Urinary bladder (tissue), 3 donors: ENCODE measurements at regions not wholly inside any gene's neighbourhood (a gene's known extent, or its start where the extent isn't known, plus 50 kb on each side); places are given as distances from the start of the nearest gene placed in this dataset.

ENCODE experiments used
- DNase-seq: peaks from one replicate; pipeline ENCODE4 v3.0.0-alpha.2; 2015; ENCODE audit errors: extremely low spot score
- H3K27ac ChIP-seq: one replicate; pipeline ENCODE4 v1.5.1; 2013; ENCODE audit warnings: low read depth, mild to moderate bottlenecking, moderate library complexity
- H3K36me3 ChIP-seq: one replicate; pipeline ENCODE4 v1.6.1; 2013; ENCODE audit warnings: mild to moderate bottlenecking, moderate library complexity; ENCODE audit not compliant: insufficient read depth
- H3K4me1 ChIP-seq: one replicate; pipeline ENCODE4 v1.6.1; 2013; ENCODE audit warnings: mild to moderate bottlenecking, moderate library complexity; ENCODE audit not compliant: insufficient read depth
- H3K4me3 ChIP-seq: one replicate; pipeline ENCODE4 v1.5.1; 2013; ENCODE audit warnings: low read depth, low read length
- WGBS: extraction: QIAGEN DNeasy Blood & Tissue Kit; methylation state at CpG from one replicate; pipeline ENCODE4 v1.1.7; 2013; 5-methylcytosine and 5-hydroxymethylcytosine counted together
- donor health status: healthy with polysubstance abuse.
- donor health status: healthy.

GRCh38 chr2:16045653-16046352 lies 105.5 kb downstream of the MYCN start:
- Histone ChIP-seq H3K27ac (no peak overlapping the region), H3K36me3 (no peaks in the 10 kb centered on the region), H3K4me3 (no peak overlapping the region), H3K4me1 (no peaks in the 10 kb centered on the region)
- 75% methylated on average over 6 of the region's 6 CpGs for WGBS
- no peak for DNase-seq

GRCh38 chr2:16044946-16045456 lies 104.7 kb downstream of the MYCN start:
- DNase-seq, result no peak
- Histone ChIP-seq H3K27ac (no peak overlapping the region), H3K4me1 (no peaks in the 10 kb centered on the region), H3K4me3 (no peak overlapping the region), H3K36me3 (no peaks in the 10 kb centered on the region)
- 89% methylated on average over 6 of the region's 6 CpGs for WGBS

- no peaks in the 10 kb centered on the region for H3K4me1 ChIP-seq
- no peak for DNase-seq
These were observed 103.3 kb downstream of the MYCN start for GRCh38 chr2:16043627-16044026.

GRCh38 chr2:16043192-16043591 lies 102.8 kb downstream of the MYCN start:
- DNase-seq, result no peak
- Histone ChIP-seq H3K4me3 (no peak overlapping the region), H3K4me1 (no peaks in the 10 kb centered on the region), H3K27ac (no peak overlapping the region), H3K36me3 (no peaks in the 10 kb centered on the region)
- WGBS, result 90% methylated on average over 2 of the region's 2 CpGs

More at GRCh38 chr2:16043627-16044026, 103.3 kb downstream of the MYCN start:
- Histone ChIP-seq H3K4me3 (no peak overlapping the region), H3K36me3 (no peaks in the 10 kb centered on the region), H3K27ac (no peak overlapping the region)
- WGBS, result 79% methylated on average over 2 of the region's 2 CpGs

- Histone ChIP-seq H3K4me1 (no peaks in the 10 kb centered on the region), H3K4me3 (no peak overlapping the region), H3K27ac (no peak overlapping the region), H3K36me3 (no peaks in the 10 kb centered on the region)
- no peak for DNase-seq
- WGBS, result 95% methylated on average over 3 of the region's 3 CpGs
These were observed 101.9 kb downstream of the MYCN start for GRCh38 chr2:16042201-16042700.

- H3K4me1 ChIP-seq, result no peaks in the 10 kb centered on the region
- H3K36me3 ChIP-seq, result no peaks in the 10 kb centered on the region
- no peak for DNase-seq
- 60% methylated on average over 7 of the region's 7 CpGs for WGBS
- H3K27ac ChIP-seq, result no peak overlapping the region
- no peak overlapping the region for H3K4me3 ChIP-seq
These were observed 100.1 kb downstream of the MYCN start for GRCh38 chr2:16040271-16041010.

GRCh38 chr2:16039823-16040222 lies 99.5 kb downstream of the MYCN start:
- Histone ChIP-seq H3K4me3 (no peak overlapping the region), H3K4me1 (no peaks in the 10 kb centered on the region), H3K36me3 (no peaks in the 10 kb centered on the region), H3K27ac (no peak overlapping the region)
- no peak for DNase-seq
- WGBS, result 77% methylated on average over 7 of the region's 7 CpGs

GRCh38 chr2:16039055-16039454 lies 98.7 kb downstream of the MYCN start:
- DNase-seq, result no peak
- H3K4me1 ChIP-seq, result no peaks in the 10 kb centered on the region
- no peak overlapping the region for H3K27ac ChIP-seq
- H3K36me3 ChIP-seq, result no peaks in the 10 kb centered on the region
- no peak overlapping the region for H3K4me3 ChIP-seq
- 71% methylated on average over 1 of the region's 1 CpG for WGBS

- 54% methylated on average over 11 of the region's 11 CpGs for WGBS
- DNase-seq, result no peak
These were observed 98.3 kb downstream of the MYCN start for GRCh38 chr2:16038621-16039020.

GRCh38 chr2:16037808-16038457 lies 97.6 kb downstream of the MYCN start:
- WGBS, result 30% methylated on average over 13 of the region's 13 CpGs
- Histone ChIP-seq H3K36me3 (no peaks in the 10 kb centered on the region), H3K4me3 (no peak overlapping the region), H3K4me1 (no peaks in the 10 kb centered on the region), H3K27ac (no peak overlapping the region)
- no peak for DNase-seq

More at GRCh38 chr2:16038621-16039020, 98.3 kb downstream of the MYCN start:
- Histone ChIP-seq H3K4me1 (no peaks in the 10 kb centered on the region), H3K4me3 (no peak overlapping the region), H3K36me3 (no peaks in the 10 kb centered on the region), H3K27ac (no peak overlapping the region)

- WGBS, result 73% methylated on average over 3 of the region's 3 CpGs
- Histone ChIP-seq H3K4me3 (no peak overlapping the region), H3K36me3 (no peaks in the 10 kb centered on the region), H3K4me1 (no peaks in the 10 kb centered on the region), H3K27ac (no peak overlapping the region)
- DNase-seq, result no peak
These were observed 96.6 kb downstream of the MYCN start for GRCh38 chr2:16036951-16037350.

- Histone ChIP-seq H3K27ac (no peak overlapping the region), H3K4me3 (no peak overlapping the region), H3K36me3 (no peaks in the 10 kb centered on the region), H3K4me1 (peaks cover under 1% of the 10 kb centered on the region)
- WGBS, result 87% methylated on average over 11 of the region's 11 CpGs
- DNase-seq, result no peak
These were observed 95.7 kb downstream of the MYCN start for GRCh38 chr2:16035747-16036745.
